Vagina (tissue), 2 donors: ENCODE measurements at regions not wholly inside any gene's neighbourhood (a gene's known extent, or its start where the extent isn't known, plus 50 kb on each side); places are given as distances from the start of the nearest gene placed in this dataset.

Experiments used
- DNase-seq, 2 donors: peaks; one replicate each; pipeline ENCODE4 v3.0.0-alpha.2; 2017; ENCODE audit errors: extremely low spot score in 2 of 2
- H3K27ac ChIP-seq: fragments of 200-600 bp; sonication (generic); one replicate; pipeline ENCODE4 v1.5.1; 2019
- H3K27me3 ChIP-seq: fragments of 200-600 bp; sonication (generic); one replicate; pipeline ENCODE4 v1.5.1; 2019
- H3K36me3 ChIP-seq, 2 donors: fragments of 200-600 bp; sonication (generic); one replicate each; pipeline ENCODE4 v1.5.1; 2017 to 2019
- H3K4me1 ChIP-seq: fragments of 200-600 bp; sonication (generic); one replicate; pipeline ENCODE4 v1.5.1; 2019
- H3K4me3 ChIP-seq, 2 donors: fragments of 200-600 bp; sonication (generic); 1 replicate in 1 of 2; 2 replicates in 1 of 2; pipeline ENCODE4 v1.5.1; 2016 to 2019
- H3K9me3 ChIP-seq: fragments of 200-600 bp; sonication (generic); one replicate; pipeline ENCODE4 v1.5.1; 2019
- CTCF ChIP-seq, 3 experiments: fragments of 450-650 bp in 2 of 3; fragments of 200-600 bp in 1 of 3; sonication (generic) in 1 of 3; IDR thresholded peaks; one replicate each; pipeline ENCODE4 v1.5.1; 2017 to 2019; ENCODE audit warnings: antibody characterized with exemption in 3 of 3, mild to moderate bottlenecking in 2 of 3, moderate library complexity in 2 of 3
- POLR2A ChIP-seq, 2 donors: fragments of 450-650 bp; IDR thresholded peaks; one replicate each; pipeline ENCODE4 v1.6.1; 2017; ENCODE audit warnings: antibody characterized with exemption in 2 of 2, mild to moderate bottlenecking in 2 of 2, moderate library complexity in 2 of 2
- POLR2AphosphoS5 ChIP-seq, 2 donors: sonication (generic); formaldehyde crosslinking; IDR thresholded peaks; one replicate each; pipeline ENCODE4 v1.9.0; 2017; ENCODE audit warnings: antibody characterized with exemption in 2 of 2, mild to moderate bottlenecking in 2 of 2, low read depth in 1 of 2; ENCODE audit not compliant: insufficient read depth in 1 of 2
- intact Hi-C: fragments of 100-400 bp; cut with DNase I; formaldehyde crosslinking; loops from one replicate; pipeline ENCODE4 v1.15.1; 2023

- no peak for DNase-seq
- Histone ChIP-seq H3K4me1 (no peaks in the 10 kb centered on the region), H3K9me3 (no peaks in the 10 kb centered on the region), H3K27ac (no peak overlapping the region), H3K36me3 (no peaks in the 10 kb centered on the region), H3K27me3 (no peaks in the 10 kb centered on the region), H3K4me3 (no peak overlapping the region)
- TF ChIP-seq POLR2A (IDR thresholded peaks at IDR 0.05): no peak
- no peak for TF ChIP-seq POLR2AphosphoS5 (IDR thresholded peaks at IDR 0.05; ENCODE audit: insufficient read depth in 1 of 2, low read depth in 1 of 2)
- no peak for TF ChIP-seq CTCF (IDR thresholded peaks at IDR 0.05)
- intact Hi-C loops: no loop called here
Observed at GRCh38 chr7:34207810-34208209, 302.5 kb downstream of the BMPER start.

- no peak for DNase-seq
- Histone ChIP-seq H3K27me3 (no peaks in the 10 kb centered on the region), H3K9me3 (no peaks in the 10 kb centered on the region), H3K36me3 (no peaks in the 10 kb centered on the region), H3K27ac (no peak overlapping the region), H3K4me3 (no peak overlapping the region), H3K4me1 (no peaks in the 10 kb centered on the region)
- TF ChIP-seq POLR2AphosphoS5 (IDR thresholded peaks at IDR 0.05; ENCODE audit: insufficient read depth in 1 of 2, low read depth in 1 of 2): no peak
- no peak for TF ChIP-seq POLR2A (IDR thresholded peaks at IDR 0.05)
- TF ChIP-seq CTCF (IDR thresholded peaks at IDR 0.05): no peak
- intact Hi-C loops: no loop called here
Observed at GRCh38 chr7:34208878-34209621, 303.7 kb downstream of the BMPER start.

GRCh38 chr7:34211018-34211417 lies 305.7 kb downstream of the BMPER start:
- TF ChIP-seq POLR2A (IDR thresholded peaks at IDR 0.05) (no peak), CTCF (IDR thresholded peaks at IDR 0.05) (no peak)
- no peaks in the 10 kb centered on the region for H3K36me3 ChIP-seq
- H3K9me3 ChIP-seq: no peaks in the 10 kb centered on the region
- no peaks in the 10 kb centered on the region for H3K4me1 ChIP-seq
- no peak overlapping the region for H3K4me3 ChIP-seq
- intact Hi-C loops: no loop called here
- H3K27me3 ChIP-seq: no peaks in the 10 kb centered on the region
- H3K27ac ChIP-seq: no peak overlapping the region
- no peak for DNase-seq

- Histone ChIP-seq H3K27me3 (no peaks in the 10 kb centered on the region), H3K9me3 (no peaks in the 10 kb centered on the region), H3K36me3 (no peaks in the 10 kb centered on the region), H3K4me1 (no peaks in the 10 kb centered on the region), H3K27ac (no peak overlapping the region), H3K4me3 (no peak overlapping the region)
- TF ChIP-seq POLR2A (IDR thresholded peaks at IDR 0.05): no peak
- TF ChIP-seq POLR2AphosphoS5 (IDR thresholded peaks at IDR 0.05; ENCODE audit: insufficient read depth in 1 of 2, low read depth in 1 of 2): no peak
- TF ChIP-seq CTCF (IDR thresholded peaks at IDR 0.05): no peak
- no peak for DNase-seq
- intact Hi-C loops: no loop called here
Observed at GRCh38 chr7:34217972-34218371, 312.6 kb downstream of the BMPER start.

GRCh38 chr7:34219153-34219718 lies 313.9 kb downstream of the BMPER start:
- Histone ChIP-seq H3K27me3 (no peaks in the 10 kb centered on the region), H3K4me3 (no peak overlapping the region), H3K4me1 (no peaks in the 10 kb centered on the region), H3K27ac (no peak overlapping the region), H3K36me3 (no peaks in the 10 kb centered on the region), H3K9me3 (no peaks in the 10 kb centered on the region)
- TF ChIP-seq CTCF (IDR thresholded peaks at IDR 0.05) (no peak), POLR2AphosphoS5 (IDR thresholded peaks at IDR 0.05; ENCODE audit: insufficient read depth in 1 of 2, low read depth in 1 of 2) (no peak), POLR2A (IDR thresholded peaks at IDR 0.05) (no peak)
- DNase-seq: no peak
- intact Hi-C loops: no loop called here
